ENCODE measurements at regions not wholly inside any gene's neighbourhood (a gene's known extent, or its start where the extent isn't known, plus 50 kb on each side); places are given as distances from the start of the nearest gene placed in this dataset.
"Not testable (repeated sequence)": the region's sequence is repeated elsewhere in the genome, so short reads cannot be mapped to it uniquely, and the experiment has no call there.

- peaks cover 14% of the 10 kb centered on the region for H3K4me1 Mint-ChIP-seq
- H3K4me3 Mint-ChIP-seq, H3K27me3 Mint-ChIP-seq, H3K9me3 Mint-ChIP-seq, H3K27ac Mint-ChIP-seq, H3K36me3 Mint-ChIP-seq, CTCF ChIA-PET, DNase-seq: not testable (repeated sequence)
Observed at GRCh38 chr3:30327976-30328375, 278.4 kb upstream of the TGFBR2 start.

DNA sequence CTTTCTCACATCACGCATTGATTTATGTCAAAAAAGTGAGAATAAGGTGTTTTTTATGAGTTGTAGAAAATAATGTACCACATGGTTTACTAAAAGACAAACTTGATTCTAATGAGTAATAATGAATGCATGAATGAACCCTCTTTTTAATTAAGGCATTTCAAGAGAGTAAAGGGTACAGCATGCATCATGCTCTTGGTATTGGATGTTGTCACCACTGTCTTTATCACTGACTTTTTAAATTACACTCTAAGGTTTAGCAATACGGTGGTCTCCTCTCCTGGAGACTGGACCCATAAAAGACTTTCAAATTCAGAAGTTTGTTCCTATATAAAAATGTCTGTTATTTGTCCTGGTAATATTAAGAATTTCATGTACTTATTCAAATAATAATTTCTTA, 277.5 kb upstream of the TGFBR2 start:
- H3K9me3 Mint-ChIP-seq, H3K27me3 Mint-ChIP-seq, H3K4me3 Mint-ChIP-seq, H3K27ac Mint-ChIP-seq, CTCF ChIA-PET, DNase-seq, H3K36me3 Mint-ChIP-seq: not testable (repeated sequence)
- peaks cover 19% of the 10 kb centered on the region for H3K4me1 Mint-ChIP-seq

- no peak overlapping the region for H3K4me3 Mint-ChIP-seq
- CTCF ChIA-PET, result interaction anchor here (1.6 kb wide), 1 partner anchor 12 kb away, joined by 3 read pairs; no protein-coding TSS in a partner anchor
- no peak for DNase-seq
- no peak overlapping the region for H3K27ac Mint-ChIP-seq
- no peaks in the 10 kb centered on the region for H3K9me3 Mint-ChIP-seq
- no peaks in the 10 kb centered on the region for H3K36me3 Mint-ChIP-seq
- H3K4me1 Mint-ChIP-seq, result peaks cover 19% of the 10 kb centered on the region
- no peaks in the 10 kb centered on the region for H3K27me3 Mint-ChIP-seq
Observed at GRCh38 chr3:30331519-30331918, 274.9 kb upstream of the TGFBR2 start.

DNA sequence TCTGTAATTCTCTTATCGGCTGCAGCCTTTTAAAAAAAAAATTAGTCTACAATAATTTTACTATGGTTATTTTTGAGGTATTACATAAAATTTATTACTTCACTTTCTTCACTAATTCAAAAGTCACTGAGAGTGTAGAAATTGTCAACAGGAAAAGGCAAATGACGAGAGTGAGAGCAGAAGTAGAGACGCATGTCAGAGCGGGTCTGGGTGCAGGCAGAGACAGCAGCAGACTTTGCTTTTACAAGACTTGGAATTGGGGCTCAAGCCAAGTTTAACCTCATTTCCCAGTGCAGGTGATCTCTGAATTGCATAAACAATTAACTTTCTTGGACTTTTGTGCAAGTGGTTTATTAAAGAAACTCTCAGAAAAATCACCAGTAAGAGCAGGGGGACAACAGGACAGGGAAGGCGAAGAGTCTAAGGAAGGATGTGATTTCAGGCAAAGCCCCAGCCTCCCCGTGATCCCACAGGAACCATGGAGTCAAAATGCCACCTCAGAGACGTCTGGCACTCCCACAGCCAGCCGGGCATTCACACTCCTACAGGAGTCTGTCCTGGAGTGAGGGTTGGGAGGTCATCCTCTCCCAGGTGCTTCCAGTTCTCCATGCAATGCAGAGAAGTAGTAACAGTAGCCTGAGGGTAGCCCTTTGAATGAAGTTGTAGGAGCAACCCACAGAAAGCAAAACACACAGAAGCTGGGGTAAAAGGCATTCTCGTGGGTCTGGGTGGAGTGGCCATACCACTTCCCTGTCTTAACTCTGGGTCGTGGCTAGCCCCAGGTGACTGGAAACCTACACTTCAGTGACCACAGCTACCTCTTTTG, 274.0 kb upstream of the TGFBR2 start:
- H3K27ac Mint-ChIP-seq, result peak overlapping the region; percentile 25
- H3K36me3 Mint-ChIP-seq, result no peaks in the 10 kb centered on the region
- H3K9me3 Mint-ChIP-seq, result peaks cover under 1% of the 10 kb centered on the region
- H3K27me3 Mint-ChIP-seq, result no peaks in the 10 kb centered on the region
- peaks cover 19% of the 10 kb centered on the region for H3K4me1 Mint-ChIP-seq
- CTCF ChIA-PET, result interaction anchor here (0.7 to 1.6 kb wide), 3 partner anchors 13 to 826 kb away, joined by 3 read pairs; no protein-coding TSS in a partner anchor
- H3K4me3 Mint-ChIP-seq, result peak overlapping the region; percentile 46
- DNase-seq, result peak; percentile 30

- H3K27ac Mint-ChIP-seq, result no peak overlapping the region
- DNase-seq, result no peak
- CTCF ChIA-PET, result interaction anchor here (0.7 to 1.6 kb wide), 2 partner anchors 360 to 826 kb away, joined by 3 read pairs; no protein-coding TSS in a partner anchor
- peaks cover 5% of the 10 kb centered on the region for H3K9me3 Mint-ChIP-seq
- no peak overlapping the region for H3K4me3 Mint-ChIP-seq
- peaks cover 19% of the 10 kb centered on the region for H3K4me1 Mint-ChIP-seq
- peaks cover 2% of the 10 kb centered on the region for H3K36me3 Mint-ChIP-seq
- H3K27me3 Mint-ChIP-seq, result no peaks in the 10 kb centered on the region
Observed at GRCh38 chr3:30333143-30333542, 273.3 kb upstream of the TGFBR2 start.

- H3K9me3 Mint-ChIP-seq, result peaks cover 5% of the 10 kb centered on the region
- H3K36me3 Mint-ChIP-seq, result peaks cover 2% of the 10 kb centered on the region
- CTCF ChIA-PET, result no interaction called here
- DNase-seq, result no peak
- H3K4me3 Mint-ChIP-seq, result no peak overlapping the region
- peaks cover 19% of the 10 kb centered on the region for H3K4me1 Mint-ChIP-seq
- H3K27ac Mint-ChIP-seq, result no peak overlapping the region
- no peaks in the 10 kb centered on the region for H3K27me3 Mint-ChIP-seq
Observed at GRCh38 chr3:30333903-30334302, 272.5 kb upstream of the TGFBR2 start.

DNA sequence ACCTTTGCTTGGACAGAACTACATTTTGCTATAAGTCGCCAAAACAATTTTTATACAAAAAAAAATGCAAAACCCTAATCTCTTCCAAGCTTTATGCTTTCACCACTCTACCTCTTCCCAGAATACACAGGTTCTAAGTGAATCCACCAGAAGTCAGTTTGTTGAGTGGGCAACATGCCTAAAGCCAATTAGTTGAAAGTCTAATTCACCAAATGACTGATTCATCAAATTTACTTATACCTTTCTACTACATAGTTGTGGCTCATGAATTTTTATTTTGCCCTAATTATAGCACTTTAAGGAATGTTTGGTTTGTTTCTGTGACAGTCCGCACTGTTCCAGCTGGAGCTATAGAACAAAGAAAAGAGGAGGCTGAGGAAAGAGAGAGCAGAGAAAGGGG, 265.9 kb upstream of the TGFBR2 start:
- H3K27ac Mint-ChIP-seq, result no peak overlapping the region
- H3K27me3 Mint-ChIP-seq, result no peaks in the 10 kb centered on the region
- H3K36me3 Mint-ChIP-seq, result peaks cover 4% of the 10 kb centered on the region
- DNase-seq, result no peak
- peaks cover 5% of the 10 kb centered on the region for H3K9me3 Mint-ChIP-seq
- peaks cover 6% of the 10 kb centered on the region for H3K4me1 Mint-ChIP-seq
- CTCF ChIA-PET, result no interaction called here
- H3K4me3 Mint-ChIP-seq, result no peak overlapping the region

DNA sequence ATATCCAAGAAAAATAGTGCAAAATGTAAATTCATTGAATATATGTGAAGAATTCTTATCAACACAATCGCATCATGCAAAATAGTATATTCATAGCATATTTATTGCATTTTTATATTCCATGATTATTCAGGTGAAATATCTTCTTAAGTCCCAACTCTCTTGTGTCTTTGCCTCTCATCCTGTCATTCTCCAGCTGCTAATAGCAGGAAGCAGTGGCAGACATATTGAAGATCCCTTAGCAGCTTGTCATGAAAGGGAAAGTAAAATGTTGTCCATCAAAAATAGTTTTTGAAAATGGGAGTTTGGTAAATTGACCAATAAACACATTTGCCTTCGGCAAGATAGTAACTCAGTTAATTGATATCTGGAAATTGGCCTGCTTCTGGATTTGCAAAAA, 265.3 kb upstream of the TGFBR2 start:
- Mint-ChIP-seq H3K4me3 (no peak overlapping the region), H3K27ac (no peak overlapping the region), H3K27me3 (no peaks in the 10 kb centered on the region), H3K4me1 (peaks cover 12% of the 10 kb centered on the region), H3K9me3 (peaks cover 5% of the 10 kb centered on the region), H3K36me3 (peaks cover 4% of the 10 kb centered on the region)
- CTCF ChIA-PET, result no interaction called here
- DNase-seq, result no peak

GRCh38 chr3:30341851-30342250, 264.6 kb upstream of the TGFBR2 start:
- H3K4me3 Mint-ChIP-seq, result no peak overlapping the region

DNA sequence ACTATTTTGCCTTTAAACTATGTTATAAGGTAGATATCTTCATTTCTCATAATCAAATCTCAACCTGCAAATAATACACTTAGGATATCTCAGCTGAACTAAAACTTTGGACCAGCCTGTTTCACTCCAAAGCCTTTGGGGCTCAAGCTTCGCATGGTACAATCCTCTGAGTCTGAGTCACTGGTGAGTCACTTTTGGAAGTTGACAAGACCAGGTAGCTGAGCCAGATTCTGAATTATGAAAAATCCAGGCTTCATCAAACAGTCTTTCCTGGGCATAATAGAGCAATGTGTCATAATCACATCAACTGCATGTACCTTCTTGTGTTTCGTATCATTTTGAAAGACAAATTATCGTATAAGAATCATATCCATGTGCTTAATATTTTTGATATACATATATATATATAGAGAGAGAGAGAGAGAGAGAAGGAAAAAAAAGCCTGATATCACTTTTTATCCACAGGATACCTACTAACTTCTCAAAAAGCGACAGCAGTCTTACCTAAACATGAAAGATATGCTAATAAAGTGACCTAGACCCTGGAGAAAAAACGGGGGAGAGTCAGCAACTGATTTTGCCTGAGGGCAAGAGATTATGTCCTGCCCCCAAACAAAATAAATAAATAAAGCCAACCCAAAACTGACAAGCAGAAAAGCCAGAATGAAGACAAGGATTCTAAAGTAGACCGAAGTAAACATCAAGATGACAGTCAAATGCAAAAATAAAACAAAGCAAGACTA, 263.9 kb upstream of the TGFBR2 start:
- H3K4me1 Mint-ChIP-seq, result peaks cover 25% of the 10 kb centered on the region
- CTCF ChIA-PET, result no interaction called here
- no peak overlapping the region for H3K27ac Mint-ChIP-seq
- H3K36me3 Mint-ChIP-seq, result peaks cover 6% of the 10 kb centered on the region
- no peak overlapping the region for H3K4me3 Mint-ChIP-seq
- H3K27me3 Mint-ChIP-seq, result no peaks in the 10 kb centered on the region
- DNase-seq, result no peak
- peaks cover 3% of the 10 kb centered on the region for H3K9me3 Mint-ChIP-seq

More at GRCh38 chr3:30341851-30342250, 264.6 kb upstream of the TGFBR2 start:
- no peak for DNase-seq
- Mint-ChIP-seq H3K4me1 (peaks cover 18% of the 10 kb centered on the region), H3K27ac (no peak overlapping the region), H3K9me3 (peaks cover 5% of the 10 kb centered on the region), H3K27me3 (no peaks in the 10 kb centered on the region), H3K36me3 (peaks cover 4% of the 10 kb centered on the region)
- CTCF ChIA-PET, result no interaction called here

GRCh38 chr3:30343067-30343831, 263.2 kb upstream of the TGFBR2 start:
- Mint-ChIP-seq H3K4me1 (peaks cover 32% of the 10 kb centered on the region), H3K36me3 (peaks cover 5% of the 10 kb centered on the region), H3K27me3 (no peaks in the 10 kb centered on the region), H3K27ac (no peak overlapping the region), H3K9me3 (no peaks in the 10 kb centered on the region), H3K4me3 (no peak overlapping the region)
- no peak for DNase-seq
- CTCF ChIA-PET, result no interaction called here

- no peaks in the 10 kb centered on the region for H3K27me3 Mint-ChIP-seq
- no peak overlapping the region for H3K4me3 Mint-ChIP-seq
- CTCF ChIA-PET, result no interaction called here
- no peak for DNase-seq
- peaks cover 39% of the 10 kb centered on the region for H3K4me1 Mint-ChIP-seq
- no peak overlapping the region for H3K27ac Mint-ChIP-seq
- H3K9me3 Mint-ChIP-seq, result no peaks in the 10 kb centered on the region
- peaks cover 5% of the 10 kb centered on the region for H3K36me3 Mint-ChIP-seq
Observed at GRCh38 chr3:30343861-30344260, 262.5 kb upstream of the TGFBR2 start.

GRCh38 chr3:30344288-30344687, 262.1 kb upstream of the TGFBR2 start:
- no peak overlapping the region for H3K4me3 Mint-ChIP-seq
- no peaks in the 10 kb centered on the region for H3K9me3 Mint-ChIP-seq
- H3K27ac Mint-ChIP-seq, result no peak overlapping the region
- H3K4me1 Mint-ChIP-seq, result peaks cover 43% of the 10 kb centered on the region
- CTCF ChIA-PET, result interaction anchor here (0.6 to 1.0 kb wide), 2 partner anchors 25 to 301 kb away, joined by 3 read pairs; no protein-coding TSS in a partner anchor
- H3K36me3 Mint-ChIP-seq, result peaks cover 7% of the 10 kb centered on the region
- H3K27me3 Mint-ChIP-seq, result no peaks in the 10 kb centered on the region
- no peak for DNase-seq

DNA sequence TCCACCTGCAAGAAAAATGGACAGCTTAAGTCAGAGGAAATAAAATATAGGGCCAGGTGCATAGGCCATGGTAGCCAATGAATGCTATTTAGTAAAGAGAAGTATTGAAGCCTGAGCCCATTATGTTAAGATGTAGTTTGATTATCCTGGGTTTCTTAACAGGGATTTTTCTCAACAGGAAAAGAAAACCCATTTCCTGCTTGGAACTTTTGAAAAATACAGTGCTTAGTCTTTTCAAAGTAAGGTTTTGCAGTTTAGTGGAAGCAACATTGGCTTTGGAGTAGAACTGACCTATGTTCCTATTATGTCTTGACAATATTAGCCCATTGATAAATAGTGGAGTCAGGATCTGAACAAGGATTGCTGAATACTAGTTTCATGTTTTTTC, 259.5 kb upstream of the TGFBR2 start:
- peaks cover 61% of the 10 kb centered on the region for H3K4me1 Mint-ChIP-seq
- H3K4me3 Mint-ChIP-seq, result no peak overlapping the region
- CTCF ChIA-PET, result interaction anchor here (1.6 to 2.8 kb wide), 2 partner anchors 27 to 312 kb away, joined by 4 to 10 read pairs; no protein-coding TSS in a partner anchor
- H3K27me3 Mint-ChIP-seq, result peaks cover 5% of the 10 kb centered on the region
- no peaks in the 10 kb centered on the region for H3K9me3 Mint-ChIP-seq
- peaks cover 11% of the 10 kb centered on the region for H3K36me3 Mint-ChIP-seq
- H3K27ac Mint-ChIP-seq, result no peak overlapping the region
- no peak for DNase-seq
